Calu3 (cell line): ENCODE measurements at regions not wholly inside any gene's neighbourhood (a gene's known extent, or its start where the extent isn't known, plus 50 kb on each side); places are given as distances from the start of the nearest gene placed in this dataset.

ENCODE experiments used
- BruUV-seq: library from RNA; stranded (reverse); fragments of 400-500 nt; replicated peaks from 2 replicates; lab custom pipeline; 2021; lab: Mats Ljungman, UMichigan
- CTCF ChIA-PET: fragments of 300-600 bp; sonication (Branson Sonifier 250); formaldehyde crosslinking; loops from one replicate; lab custom pipeline; 2022; ENCODE audit warnings: antibody characterized with exemption; lab: Charles Lee
- DNase-seq: peaks from one replicate; pipeline ENCODE4 v3.0.0; 2022
- H3K27ac Mint-ChIP-seq: one replicate; pipeline ENCODE4 v1.8.0; 2022; ENCODE audit warnings: mixed read lengths; ENCODE audit not compliant: unreplicated experiment
- H3K27me3 Mint-ChIP-seq: one replicate; pipeline ENCODE4 v1.8.0; 2022; ENCODE audit warnings: mixed read lengths; ENCODE audit not compliant: unreplicated experiment
- H3K36me3 Mint-ChIP-seq: one replicate; pipeline ENCODE4 v1.8.0; 2022; ENCODE audit warnings: mild to moderate bottlenecking, moderate library complexity, mixed read lengths; ENCODE audit not compliant: insufficient read depth, unreplicated experiment
- H3K4me1 Mint-ChIP-seq: one replicate; pipeline ENCODE4 v1.8.0; 2022; ENCODE audit warnings: mild to moderate bottlenecking, low read depth, mixed read lengths; ENCODE audit not compliant: unreplicated experiment
- H3K4me3 Mint-ChIP-seq: one replicate; pipeline ENCODE4 v1.8.0; 2022; ENCODE audit warnings: mild to moderate bottlenecking, low read depth, moderate library complexity, mixed read lengths; ENCODE audit not compliant: unreplicated experiment
- H3K9me3 Mint-ChIP-seq: one replicate; pipeline ENCODE4 v1.8.0; 2022; ENCODE audit warnings: low read depth, mixed read lengths; ENCODE audit not compliant: unreplicated experiment
- intact Hi-C: fragments of 100-400 bp; cut with micrococcal nuclease; formaldehyde crosslinking; loops from one replicate; pipeline ENCODE4 v1.10.0; 2022; ENCODE audit not compliant: unreplicated experiment
- TF ChIP-seq, protein P1 (sequence below): fragments of 200-600 bp; IDR thresholded peaks from one replicate; pipeline ENCODE4 v1.8.0; 2022; ENCODE audit warnings: antibody characterized with exemption; ENCODE audit not compliant: unreplicated experiment

- BruUV-seq: no TSS peak
- intact Hi-C loops: no loop called here
- CTCF ChIA-PET: no interaction called here
- Mint-ChIP-seq H3K4me3 (no peak overlapping the region), H3K4me1 (no peaks in the 10 kb centered on the region), H3K36me3 (no peaks in the 10 kb centered on the region), H3K27me3 (peaks cover 4% of the 10 kb centered on the region), H3K27ac (no peak overlapping the region), H3K9me3 (no peaks in the 10 kb centered on the region)
- DNase-seq: no peak
- TF ChIP-seq, protein P1, sequence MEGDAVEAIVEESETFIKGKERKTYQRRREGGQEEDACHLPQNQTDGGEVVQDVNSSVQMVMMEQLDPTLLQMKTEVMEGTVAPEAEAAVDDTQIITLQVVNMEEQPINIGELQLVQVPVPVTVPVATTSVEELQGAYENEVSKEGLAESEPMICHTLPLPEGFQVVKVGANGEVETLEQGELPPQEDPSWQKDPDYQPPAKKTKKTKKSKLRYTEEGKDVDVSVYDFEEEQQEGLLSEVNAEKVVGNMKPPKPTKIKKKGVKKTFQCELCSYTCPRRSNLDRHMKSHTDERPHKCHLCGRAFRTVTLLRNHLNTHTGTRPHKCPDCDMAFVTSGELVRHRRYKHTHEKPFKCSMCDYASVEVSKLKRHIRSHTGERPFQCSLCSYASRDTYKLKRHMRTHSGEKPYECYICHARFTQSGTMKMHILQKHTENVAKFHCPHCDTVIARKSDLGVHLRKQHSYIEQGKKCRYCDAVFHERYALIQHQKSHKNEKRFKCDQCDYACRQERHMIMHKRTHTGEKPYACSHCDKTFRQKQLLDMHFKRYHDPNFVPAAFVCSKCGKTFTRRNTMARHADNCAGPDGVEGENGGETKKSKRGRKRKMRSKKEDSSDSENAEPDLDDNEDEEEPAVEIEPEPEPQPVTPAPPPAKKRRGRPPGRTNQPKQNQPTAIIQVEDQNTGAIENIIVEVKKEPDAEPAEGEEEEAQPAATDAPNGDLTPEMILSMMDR: no peak
These were observed 372.6 kb downstream of the SEC23A start for GRCh38 chr14:38730420-38730819.

- intact Hi-C loops: no loop called here
- no peaks in the 10 kb centered on the region for H3K36me3 Mint-ChIP-seq
- CTCF ChIA-PET: no interaction called here
- H3K9me3 Mint-ChIP-seq: no peaks in the 10 kb centered on the region
- H3K4me1 Mint-ChIP-seq: no peaks in the 10 kb centered on the region
- TF ChIP-seq, protein P1: no peak
- DNase-seq: no peak
- no peak overlapping the region for H3K4me3 Mint-ChIP-seq
- H3K27me3 Mint-ChIP-seq: no peaks in the 10 kb centered on the region
- BruUV-seq: no TSS peak
- no peak overlapping the region for H3K27ac Mint-ChIP-seq
These were observed 375.3 kb downstream of the SEC23A start for GRCh38 chr14:38727731-38728130.

GRCh38 chr14:38724621-38725020 lies 378.4 kb downstream of the SEC23A start:
- H3K4me1 Mint-ChIP-seq: no peaks in the 10 kb centered on the region
- H3K4me3 Mint-ChIP-seq: no peak overlapping the region
- H3K36me3 Mint-ChIP-seq: no peaks in the 10 kb centered on the region
- H3K27ac Mint-ChIP-seq: no peak overlapping the region
- TF ChIP-seq, protein P1: no peak
- no TSS peak for BruUV-seq
- intact Hi-C loops: no loop called here
- DNase-seq: no peak
- CTCF ChIA-PET: interaction anchor here (0.5 to 1.3 kb wide), 2 partner anchors 143 to 585 kb away, joined by 3 read pairs; no protein-coding TSS in a partner anchor
- no peaks in the 10 kb centered on the region for H3K9me3 Mint-ChIP-seq
- H3K27me3 Mint-ChIP-seq: no peaks in the 10 kb centered on the region

DNA sequence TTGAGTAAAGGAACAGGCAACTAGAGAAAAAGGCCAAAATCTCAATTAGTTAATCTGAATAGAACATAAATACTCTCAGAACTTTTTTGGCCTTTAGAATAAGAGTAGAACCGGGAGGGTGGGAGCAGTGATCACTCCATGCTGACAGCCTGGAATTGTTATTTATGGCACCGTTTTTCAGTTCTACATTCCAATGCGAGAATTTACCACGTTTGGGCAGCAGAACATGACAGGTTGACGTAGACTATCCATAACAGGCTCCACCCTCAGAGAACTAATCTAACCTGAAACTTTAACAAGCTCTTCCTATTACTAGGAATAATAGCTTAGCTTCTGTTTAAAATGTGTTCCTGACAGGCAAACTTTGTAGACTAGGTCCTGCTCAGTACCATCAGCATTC lies 379.1 kb downstream of the SEC23A start:
- CTCF ChIA-PET: interaction anchor here (1.2 to 1.3 kb wide), 3 partner anchors 144 to 292 kb away, joined by 3 read pairs; no protein-coding TSS in a partner anchor
- H3K36me3 Mint-ChIP-seq: no peaks in the 10 kb centered on the region
- no peak for DNase-seq
- no peak overlapping the region for H3K27ac Mint-ChIP-seq
- BruUV-seq: no TSS peak
- no peaks in the 10 kb centered on the region for H3K9me3 Mint-ChIP-seq
- peaks cover 2% of the 10 kb centered on the region for H3K4me1 Mint-ChIP-seq
- TF ChIP-seq, protein P1: no peak
- intact Hi-C loops: no loop called here
- no peaks in the 10 kb centered on the region for H3K27me3 Mint-ChIP-seq
- no peak overlapping the region for H3K4me3 Mint-ChIP-seq
